Panc1 (cell line): ENCODE measurements at regions not wholly inside any gene's neighbourhood (a gene's known extent, or its start where the extent isn't known, plus 50 kb on each side); places are given as distances from the start of the nearest gene placed in this dataset.

Experiments
- ATAC-seq: fragments of 200-7000 bp; cut with Tn5 transposase; 2 replicates; pipeline ENCODE4 v1.9.1; 2020; ENCODE audit warnings: mild to moderate bottlenecking, moderate library complexity
- BruUV-seq: library from RNA; stranded (reverse); fragments of 400-500 nt; replicated peaks from 2 replicates; lab custom pipeline; 2021; lab: Mats Ljungman, UMichigan
- CTCF ChIA-PET: fragments of 300-600 bp; sonication (Branson Sonifier 250); formaldehyde crosslinking; loops from one replicate; lab custom pipeline; 2022; ENCODE audit warnings: antibody characterized with exemption; lab: Charles Lee
- POLR2A ChIA-PET: fragments of 300-600 bp; sonication (Branson Sonifier 250); formaldehyde crosslinking; loops from one replicate; lab custom pipeline; 2022; ENCODE audit warnings: antibody characterized with exemption; lab: Charles Lee
- DNase-seq: peaks from one replicate; pipeline ENCODE4 v3.0.0-alpha.2; 2010; ENCODE audit warnings: low read depth, low spot score
- H3K27ac ChIP-seq: 2 replicates; pipeline ENCODE4 v1.5.1; 2011; ENCODE audit warnings: mild to moderate bottlenecking, low read length, inconsistent platforms
- H3K27me3 ChIP-seq: fragments of 200-500 bp; sonication (Bioruptor generic); 2 replicates; pipeline ENCODE4 v1.6.0; 2014; ENCODE audit warnings: low read length, inconsistent platforms; ENCODE audit not compliant: control insufficient read depth, insufficient read depth
- H3K36me3 ChIP-seq: fragments of 200-500 bp; sonication (Bioruptor generic); 2 replicates; pipeline ENCODE4 v1.5.1; 2014; ENCODE audit warnings: inconsistent platforms, mild to moderate bottlenecking, low read length, moderate library complexity; ENCODE audit not compliant: control insufficient read depth, insufficient read depth
- H3K4me1 ChIP-seq: 2 replicates; pipeline ENCODE4 v1.5.1; 2011; ENCODE audit warnings: inconsistent platforms, mild to moderate bottlenecking, low read length, moderate library complexity; ENCODE audit not compliant: control insufficient read depth, insufficient read depth
- H3K4me3 ChIP-seq, 2 experiments: 2 replicates each; pipeline ENCODE4 v1.5.1; 2011 to 2012; ENCODE audit warnings: low read depth in 2 of 2, low read length in 2 of 2, mild to moderate bottlenecking in 2 of 2, inconsistent platforms in 1 of 2, moderate library complexity in 1 of 2
- H3K9me3 ChIP-seq: fragments of 200-500 bp; sonication (Bioruptor generic); 2 replicates; pipeline ENCODE4 v1.5.1; 2014; ENCODE audit warnings: low read depth, mild to moderate bottlenecking, inconsistent platforms, low read length, moderate library complexity; ENCODE audit not compliant: control insufficient read depth, insufficient read depth
- CTCF ChIP-seq: fragments of 450-650 bp; IDR thresholded peaks from 2 replicates; pipeline ENCODE4 v1.5.1; 2017; ENCODE audit warnings: mild to moderate bottlenecking
- POLR2AphosphoS5 ChIP-seq: IDR thresholded peaks from 2 replicates; pipeline ENCODE4 v1.6.1; 2012; ENCODE audit warnings: mild to moderate bottlenecking, low read depth, low read length, moderate library complexity
- SIN3A ChIP-seq: IDR thresholded peaks from 2 replicates; pipeline ENCODE4 v1.6.1; 2012; ENCODE audit warnings: low read depth, mild to moderate bottlenecking, low read length, moderate library complexity, borderline replicate concordance; ENCODE audit not compliant: insufficient read depth
- TCF7L2 ChIP-seq: IDR thresholded peaks from 2 replicates; pipeline ENCODE4 v1.6.1; 2011; ENCODE audit warnings: mild to moderate bottlenecking, low read depth, low read length, inconsistent platforms
- in situ Hi-C: cut with HindIII; loops from 2 replicates; pipeline ENCODE4 v1.10.0; 2016; ENCODE audit warnings: low sequenced_read_pairs, low pct_unique_long_range_greater_than_20kb
- intact Hi-C: fragments of 100-400 bp; cut with micrococcal nuclease; formaldehyde crosslinking; loops from one replicate; pipeline ENCODE4 v1.10.0; 2022; ENCODE audit not compliant: unreplicated experiment
- TF ChIP-seq, protein P1 (sequence below), 2 experiments: IDR thresholded peaks; 2 replicates each; pipeline ENCODE4 v1.6.1; 2011 to 2012; ENCODE audit warnings: low read depth in 2 of 2, control low read depth in 1 of 2, low read length in 1 of 2, mild to moderate bottlenecking in 1 of 2, moderate library complexity in 1 of 2; ENCODE audit not compliant: insufficient read depth in 1 of 2

DNA sequence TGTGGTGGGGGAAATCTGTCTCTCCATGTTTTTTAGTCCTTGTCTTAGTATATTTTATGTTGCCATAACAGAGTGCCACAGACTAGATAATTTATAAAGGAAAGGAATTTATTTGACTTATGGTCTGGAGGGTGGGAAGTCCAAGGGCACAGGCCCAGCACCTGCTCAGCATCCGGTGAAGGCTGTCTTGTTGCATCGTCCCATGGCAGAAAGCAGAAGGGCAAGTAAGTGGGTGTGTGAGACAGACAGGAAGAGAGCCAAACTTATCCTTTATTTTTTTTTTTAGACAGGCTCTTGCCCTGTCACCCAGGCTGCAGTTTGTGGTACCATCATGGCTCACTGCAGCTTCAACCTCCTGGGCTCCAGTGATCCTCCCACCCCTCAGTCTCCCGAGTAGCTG, 98.1 kb downstream of the HS1BP3 start:
- no peaks in the 10 kb centered on the region for H3K27me3 ChIP-seq

GRCh38 chr2:20553580-20553979, 97.3 kb downstream of the HS1BP3 start:
- no peaks in the 10 kb centered on the region for H3K36me3 ChIP-seq
- TF ChIP-seq CTCF (no peak), TCF7L2 (no peak), SIN3A (no peak), POLR2AphosphoS5 (no peak)
- TF ChIP-seq, protein P1, sequence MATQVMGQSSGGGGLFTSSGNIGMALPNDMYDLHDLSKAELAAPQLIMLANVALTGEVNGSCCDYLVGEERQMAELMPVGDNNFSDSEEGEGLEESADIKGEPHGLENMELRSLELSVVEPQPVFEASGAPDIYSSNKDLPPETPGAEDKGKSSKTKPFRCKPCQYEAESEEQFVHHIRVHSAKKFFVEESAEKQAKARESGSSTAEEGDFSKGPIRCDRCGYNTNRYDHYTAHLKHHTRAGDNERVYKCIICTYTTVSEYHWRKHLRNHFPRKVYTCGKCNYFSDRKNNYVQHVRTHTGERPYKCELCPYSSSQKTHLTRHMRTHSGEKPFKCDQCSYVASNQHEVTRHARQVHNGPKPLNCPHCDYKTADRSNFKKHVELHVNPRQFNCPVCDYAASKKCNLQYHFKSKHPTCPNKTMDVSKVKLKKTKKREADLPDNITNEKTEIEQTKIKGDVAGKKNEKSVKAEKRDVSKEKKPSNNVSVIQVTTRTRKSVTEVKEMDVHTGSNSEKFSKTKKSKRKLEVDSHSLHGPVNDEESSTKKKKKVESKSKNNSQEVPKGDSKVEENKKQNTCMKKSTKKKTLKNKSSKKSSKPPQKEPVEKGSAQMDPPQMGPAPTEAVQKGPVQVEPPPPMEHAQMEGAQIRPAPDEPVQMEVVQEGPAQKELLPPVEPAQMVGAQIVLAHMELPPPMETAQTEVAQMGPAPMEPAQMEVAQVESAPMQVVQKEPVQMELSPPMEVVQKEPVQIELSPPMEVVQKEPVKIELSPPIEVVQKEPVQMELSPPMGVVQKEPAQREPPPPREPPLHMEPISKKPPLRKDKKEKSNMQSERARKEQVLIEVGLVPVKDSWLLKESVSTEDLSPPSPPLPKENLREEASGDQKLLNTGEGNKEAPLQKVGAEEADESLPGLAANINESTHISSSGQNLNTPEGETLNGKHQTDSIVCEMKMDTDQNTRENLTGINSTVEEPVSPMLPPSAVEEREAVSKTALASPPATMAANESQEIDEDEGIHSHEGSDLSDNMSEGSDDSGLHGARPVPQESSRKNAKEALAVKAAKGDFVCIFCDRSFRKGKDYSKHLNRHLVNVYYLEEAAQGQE (IDR thresholded peaks at IDR 0.05; ENCODE audit: insufficient read depth in 1 of 2, low read depth in 2 of 2, low read length in 1 of 2), result no peak
- ChIA-PET POLR2A (no interaction called here), CTCF (no interaction called here)
- ATAC-seq (no peak), DNase-seq (no peak)
- H3K27ac ChIP-seq, result no peak overlapping the region
- H3K4me3 ChIP-seq, result no peak overlapping the region
- H3K9me3 ChIP-seq, result no peaks in the 10 kb centered on the region
- no TSS peak for BruUV-seq
- H3K27me3 ChIP-seq, result no peaks in the 10 kb centered on the region
- no peaks in the 10 kb centered on the region for H3K4me1 ChIP-seq
- in situ Hi-C loops (no loop called here), intact Hi-C loops (no loop called here)

More for the DNA sequence above, 98.1 kb downstream of the HS1BP3 start:
- H3K36me3 ChIP-seq, result no peaks in the 10 kb centered on the region
- BruUV-seq, result no TSS peak
- H3K9me3 ChIP-seq, result no peaks in the 10 kb centered on the region
- no peak overlapping the region for H3K27ac ChIP-seq
- DNase-seq (no peak), ATAC-seq (no peak)
- H3K4me1 ChIP-seq, result no peaks in the 10 kb centered on the region
- intact Hi-C loops (no loop called here), in situ Hi-C loops (no loop called here)
- TF ChIP-seq, protein P1 (IDR thresholded peaks at IDR 0.05; ENCODE audit: insufficient read depth in 1 of 2, low read depth in 2 of 2, low read length in 1 of 2), result no peak
- TF ChIP-seq SIN3A (no peak), POLR2AphosphoS5 (no peak), CTCF (no peak), TCF7L2 (no peak)
- ChIA-PET POLR2A (no interaction called here), CTCF (no interaction called here)
- H3K4me3 ChIP-seq, result no peak overlapping the region
